WTC11 (cell line): ENCODE measurements at regions not wholly inside any gene's neighbourhood (a gene's known extent, or its start where the extent isn't known, plus 50 kb on each side); places are given as distances from the start of the nearest gene placed in this dataset.

Experiments
- ATAC-seq: fragments of 200-7000 bp; cut with Tn5 transposase; 2 replicates; pipeline ENCODE4 v1.10.0; 2021; ENCODE audit warnings: mild to moderate bottlenecking, moderate library complexity
- CTCF ChIA-PET: fragments of 300-600 bp; sonication (Branson Sonifier 250); formaldehyde crosslinking; loops from one replicate; lab custom pipeline; 2021; ENCODE audit warnings: antibody characterized with exemption; lab: Charles Lee
- POLR2A ChIA-PET: fragments of 350-600 bp; sonication (Branson Sonifier 250); formaldehyde crosslinking; loops from one replicate; lab custom pipeline; 2021; ENCODE audit warnings: antibody characterized with exemption; lab: Charles Lee
- DNase-seq: peaks from one replicate; pipeline ENCODE4 v3.0.0; 2021; ENCODE audit warnings: low spot score
- H3K27ac Mint-ChIP-seq: 2 replicates; pipeline ENCODE4 v1.8.0; 2021; ENCODE audit warnings: mixed read lengths
- H3K27me3 Mint-ChIP-seq: 2 replicates; pipeline ENCODE4 v1.8.0; 2021; ENCODE audit warnings: low read depth, mild to moderate bottlenecking, moderate library complexity, mixed read lengths
- H3K36me3 Mint-ChIP-seq: 2 replicates; pipeline ENCODE4 v1.8.0; 2021; ENCODE audit warnings: mixed read lengths
- H3K4me1 Mint-ChIP-seq: 2 replicates; pipeline ENCODE4 v1.8.0; 2022; ENCODE audit warnings: mixed read lengths
- H3K4me3 Mint-ChIP-seq: 2 replicates; pipeline ENCODE4 v1.8.0; 2021; ENCODE audit warnings: mild to moderate bottlenecking, moderate library complexity, mixed read lengths
- H3K9me3 Mint-ChIP-seq: 2 replicates; pipeline ENCODE4 v1.8.0; 2021; ENCODE audit warnings: mixed read lengths
- CTCF ChIP-seq: fragments of 200-600 bp; IDR thresholded peaks from 2 replicates; pipeline ENCODE4 v1.8.0; 2022; ENCODE audit warnings: antibody characterized with exemption
- ERG ChIP-seq: fragments of 250-450 bp; sonication (Bioruptor Pico); IDR thresholded peaks from 2 replicates; pipeline ENCODE4 v1.8.0; 2021; ENCODE audit warnings: mild to moderate bottlenecking
- ESRRA ChIP-seq: sonication (generic); formaldehyde crosslinking; IDR thresholded peaks from 2 replicates; pipeline ENCODE4 v1.8.1; 2022; ENCODE audit warnings: mild to moderate bottlenecking, missing genetic modification reagents, borderline replicate concordance
- GTF2I ChIP-seq: fragments of 250-450 bp; sonication (Bioruptor Pico); conservative IDR thresholded peaks from 2 replicates; pipeline ENCODE4 v1.4.0; 2021; ENCODE audit warnings: mild to moderate bottlenecking
- IRF2 ChIP-seq: sonication (generic); formaldehyde crosslinking; IDR thresholded peaks from 2 replicates; pipeline ENCODE4 v1.8.0; 2022; ENCODE audit warnings: low read depth, missing genetic modification reagents, borderline replicate concordance
- KAT7 ChIP-seq: sonication (generic); formaldehyde crosslinking; IDR thresholded peaks from 2 replicates; pipeline ENCODE4 v1.8.1; 2023; ENCODE audit warnings: missing genetic modification reagents, mild to moderate bottlenecking, borderline replicate concordance
- NR3C1 ChIP-seq: sonication (generic); formaldehyde crosslinking; conservative IDR thresholded peaks from 2 replicates; pipeline ENCODE4 v1.8.1; 2023; ENCODE audit warnings: low read depth, mild to moderate bottlenecking, missing genetic modification reagents
- OVOL2 ChIP-seq: fragments of 250-450 bp; sonication (Bioruptor Pico); IDR thresholded peaks from 2 replicates; pipeline ENCODE4 v1.9.0; 2021; ENCODE audit warnings: mild to moderate bottlenecking, borderline replicate concordance
- PRDM15 ChIP-seq: sonication (generic); formaldehyde crosslinking; IDR thresholded peaks from 2 replicates; pipeline ENCODE4 v1.8.0; 2022; ENCODE audit warnings: missing genetic modification reagents
- PRRX2 ChIP-seq: fragments of 250-450 bp; sonication (Bioruptor Pico); IDR thresholded peaks from 2 replicates; pipeline ENCODE4 v1.8.0; 2021; ENCODE audit warnings: mild to moderate bottlenecking
- SMAD3 ChIP-seq: sonication (generic); formaldehyde crosslinking; IDR thresholded peaks from 2 replicates; pipeline ENCODE4 v1.8.0; 2022; ENCODE audit warnings: missing genetic modification reagents, mild to moderate bottlenecking, borderline replicate concordance
- SMAD4 ChIP-seq: sonication (generic); formaldehyde crosslinking; IDR thresholded peaks from 2 replicates; pipeline ENCODE4 v1.8.0; 2022; ENCODE audit warnings: mild to moderate bottlenecking, missing genetic modification reagents
- TEAD1 ChIP-seq: sonication (generic); formaldehyde crosslinking; IDR thresholded peaks from 2 replicates; pipeline ENCODE4 v1.8.0; 2022; ENCODE audit warnings: mild to moderate bottlenecking, missing genetic modification reagents
- TEAD4 ChIP-seq: sonication (generic); formaldehyde crosslinking; IDR thresholded peaks from 2 replicates; pipeline ENCODE4 v1.8.0; 2022; ENCODE audit warnings: mild to moderate bottlenecking, missing genetic modification reagents
- ZNF121 ChIP-seq: sonication (generic); formaldehyde crosslinking; IDR thresholded peaks from 2 replicates; pipeline ENCODE4 v1.8.0; 2023; ENCODE audit warnings: missing genetic modification reagents
- ZNF232 ChIP-seq: sonication (generic); formaldehyde crosslinking; IDR thresholded peaks from 2 replicates; pipeline ENCODE4 v1.8.0; 2022; ENCODE audit warnings: mild to moderate bottlenecking, missing genetic modification reagents
- ZNF263 ChIP-seq: sonication (generic); formaldehyde crosslinking; IDR thresholded peaks from 2 replicates; pipeline ENCODE4 v1.8.1; 2022; ENCODE audit warnings: low read depth, mild to moderate bottlenecking, moderate library complexity, missing genetic modification reagents
- ZNF423 ChIP-seq: fragments of 250-450 bp; sonication (Bioruptor Pico); IDR thresholded peaks from 2 replicates; pipeline ENCODE4 v2.1.2; 2022; ENCODE audit warnings: mild to moderate bottlenecking, moderate library complexity
- TF ChIP-seq, protein P1 (sequence below): fragments of 250-450 bp; sonication (Bioruptor Pico); IDR thresholded peaks from 2 replicates; pipeline ENCODE4 v1.9.0; 2021; ENCODE audit warnings: mild to moderate bottlenecking, borderline replicate concordance
- TF ChIP-seq, protein P2 (sequence below): fragments of 250-450 bp; sonication (Bioruptor Pico); IDR thresholded peaks from 2 replicates; pipeline ENCODE4 v1.9.0; 2021; ENCODE audit warnings: mild to moderate bottlenecking
- TF ChIP-seq, protein P3 (sequence below): sonication (generic); formaldehyde crosslinking; IDR thresholded peaks from 2 replicates; pipeline ENCODE4 v1.8.0; 2022; ENCODE audit warnings: mild to moderate bottlenecking, missing genetic modification reagents
- TF ChIP-seq, protein P4 (sequence below): sonication (generic); formaldehyde crosslinking; IDR thresholded peaks from 2 replicates; pipeline ENCODE4 v1.8.0; 2022; ENCODE audit warnings: mild to moderate bottlenecking, missing genetic modification reagents

DNA sequence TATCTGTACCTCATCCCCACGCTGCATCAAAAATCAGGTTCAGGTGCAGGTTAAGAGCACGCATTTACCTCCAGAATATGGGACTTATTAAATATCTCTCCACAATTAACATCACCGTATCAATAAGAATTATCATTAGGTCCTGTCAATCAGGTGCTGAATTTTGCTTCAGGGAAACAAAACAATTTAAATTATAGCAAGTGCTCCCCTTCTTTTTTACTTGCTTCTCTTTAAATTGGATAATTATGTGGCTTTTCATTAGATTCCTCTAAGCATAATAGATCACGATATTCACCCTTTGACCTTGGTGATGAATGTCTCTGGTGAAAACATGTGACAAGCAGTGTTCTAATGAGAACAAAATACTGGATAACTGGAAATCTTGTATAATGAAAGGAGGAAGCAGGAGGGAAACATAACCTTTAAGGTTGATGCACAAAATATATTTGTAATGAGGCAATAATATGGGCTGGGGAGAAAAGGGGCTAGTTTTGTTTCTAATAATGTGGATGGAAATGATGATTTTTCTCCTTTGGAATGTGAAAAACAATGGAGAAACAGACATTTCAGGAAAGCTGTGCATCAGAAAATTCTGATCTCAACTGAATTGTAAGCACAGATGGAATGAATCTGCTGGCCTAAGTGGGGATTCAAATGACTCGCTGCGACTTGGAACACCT lies 166.9 kb downstream of the SNX10 start:
- CTCF ChIA-PET: no interaction called here

DNA sequence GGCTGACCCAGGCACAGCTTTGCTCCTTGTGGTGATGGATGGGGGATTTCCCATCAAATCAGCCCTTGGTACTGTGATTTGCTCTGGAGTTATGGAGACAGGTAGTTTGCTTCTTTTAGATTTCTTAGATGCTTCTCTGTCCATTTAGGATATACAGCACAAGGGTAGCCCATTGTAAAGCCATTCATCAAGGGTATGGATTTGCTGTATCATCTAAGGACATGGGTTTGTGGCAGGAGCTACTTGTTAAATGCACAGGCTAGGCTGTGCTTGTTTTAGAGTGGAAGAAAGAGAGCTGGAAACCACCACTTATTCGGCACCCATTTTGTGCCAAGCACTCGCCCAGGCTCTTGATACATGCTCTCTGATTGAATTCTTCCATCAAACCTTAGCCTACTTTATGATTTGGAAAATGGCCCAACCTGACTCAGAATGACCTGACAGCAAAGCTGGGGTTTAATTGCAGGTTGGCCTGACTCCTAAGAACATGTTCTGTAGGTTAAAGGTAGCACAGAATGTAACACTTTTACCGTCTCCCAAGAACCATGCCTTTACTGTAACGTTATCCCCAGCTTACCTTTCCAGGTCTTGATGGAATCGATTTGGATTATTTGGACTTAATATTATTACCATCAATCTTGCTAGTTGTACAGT lies 168.0 kb downstream of the SNX10 start:
- no peak overlapping the region for H3K4me3 Mint-ChIP-seq
- H3K9me3 Mint-ChIP-seq: no peaks in the 10 kb centered on the region
- no peak overlapping the region for H3K27ac Mint-ChIP-seq
- ATAC-seq (no peak), DNase-seq (no peak)
- H3K4me1 Mint-ChIP-seq: no peaks in the 10 kb centered on the region
- no peaks in the 10 kb centered on the region for H3K36me3 Mint-ChIP-seq
- no peaks in the 10 kb centered on the region for H3K27me3 Mint-ChIP-seq
- ChIA-PET CTCF (interaction anchor here (1.5 kb wide), 1 partner anchor 91 kb away, joined by 4 read pairs; no protein-coding TSS in a partner anchor), POLR2A (interaction anchor here (0.6 kb wide), 1 partner anchor 63 kb away, joined by 3 read pairs; no protein-coding TSS in a partner anchor)
- TF ChIP-seq TEAD4 (CRISPR knock-in tag): no peak
- no peak for TF ChIP-seq PRRX2 (CRISPR knock-in tag)
- no peak for TF ChIP-seq IRF2
- TF ChIP-seq PRDM15 (CRISPR knock-in tag): no peak
- no peak for TF ChIP-seq OVOL2 (CRISPR knock-in tag)
- no peak for TF ChIP-seq ZNF423 (CRISPR knock-in tag)
- TF ChIP-seq GTF2I (CRISPR knock-in tag): no peak
- TF ChIP-seq, protein P1, sequence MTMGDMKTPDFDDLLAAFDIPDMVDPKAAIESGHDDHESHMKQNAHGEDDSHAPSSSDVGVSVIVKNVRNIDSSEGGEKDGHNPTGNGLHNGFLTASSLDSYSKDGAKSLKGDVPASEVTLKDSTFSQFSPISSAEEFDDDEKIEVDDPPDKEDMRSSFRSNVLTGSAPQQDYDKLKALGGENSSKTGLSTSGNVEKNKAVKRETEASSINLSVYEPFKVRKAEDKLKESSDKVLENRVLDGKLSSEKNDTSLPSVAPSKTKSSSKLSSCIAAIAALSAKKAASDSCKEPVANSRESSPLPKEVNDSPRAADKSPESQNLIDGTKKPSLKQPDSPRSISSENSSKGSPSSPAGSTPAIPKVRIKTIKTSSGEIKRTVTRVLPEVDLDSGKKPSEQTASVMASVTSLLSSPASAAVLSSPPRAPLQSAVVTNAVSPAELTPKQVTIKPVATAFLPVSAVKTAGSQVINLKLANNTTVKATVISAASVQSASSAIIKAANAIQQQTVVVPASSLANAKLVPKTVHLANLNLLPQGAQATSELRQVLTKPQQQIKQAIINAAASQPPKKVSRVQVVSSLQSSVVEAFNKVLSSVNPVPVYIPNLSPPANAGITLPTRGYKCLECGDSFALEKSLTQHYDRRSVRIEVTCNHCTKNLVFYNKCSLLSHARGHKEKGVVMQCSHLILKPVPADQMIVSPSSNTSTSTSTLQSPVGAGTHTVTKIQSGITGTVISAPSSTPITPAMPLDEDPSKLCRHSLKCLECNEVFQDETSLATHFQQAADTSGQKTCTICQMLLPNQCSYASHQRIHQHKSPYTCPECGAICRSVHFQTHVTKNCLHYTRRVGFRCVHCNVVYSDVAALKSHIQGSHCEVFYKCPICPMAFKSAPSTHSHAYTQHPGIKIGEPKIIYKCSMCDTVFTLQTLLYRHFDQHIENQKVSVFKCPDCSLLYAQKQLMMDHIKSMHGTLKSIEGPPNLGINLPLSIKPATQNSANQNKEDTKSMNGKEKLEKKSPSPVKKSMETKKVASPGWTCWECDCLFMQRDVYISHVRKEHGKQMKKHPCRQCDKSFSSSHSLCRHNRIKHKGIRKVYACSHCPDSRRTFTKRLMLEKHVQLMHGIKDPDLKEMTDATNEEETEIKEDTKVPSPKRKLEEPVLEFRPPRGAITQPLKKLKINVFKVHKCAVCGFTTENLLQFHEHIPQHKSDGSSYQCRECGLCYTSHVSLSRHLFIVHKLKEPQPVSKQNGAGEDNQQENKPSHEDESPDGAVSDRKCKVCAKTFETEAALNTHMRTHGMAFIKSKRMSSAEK (CRISPR knock-in tag): no peak

More for the DNA sequence above, 166.9 kb downstream of the SNX10 start:
- POLR2A ChIA-PET: no interaction called here
- Mint-ChIP-seq H3K4me1 (no peaks in the 10 kb centered on the region), H3K27me3 (no peaks in the 10 kb centered on the region), H3K4me3 (no peak overlapping the region), H3K9me3 (no peaks in the 10 kb centered on the region), H3K27ac (no peak overlapping the region), H3K36me3 (no peaks in the 10 kb centered on the region)
- TF ChIP-seq SMAD4 (no peak), ZNF121 (CRISPR knock-in tag) (no peak), ESRRA (CRISPR knock-in tag) (no peak), ERG (CRISPR knock-in tag) (no peak), TEAD1 (no peak), CTCF (no peak), KAT7 (CRISPR knock-in tag) (no peak), NR3C1 (CRISPR knock-in tag) (no peak), SMAD3 (CRISPR knock-in tag) (no peak), ZNF263 (no peak), ZNF232 (CRISPR knock-in tag) (no peak)
- TF ChIP-seq, protein P2, sequence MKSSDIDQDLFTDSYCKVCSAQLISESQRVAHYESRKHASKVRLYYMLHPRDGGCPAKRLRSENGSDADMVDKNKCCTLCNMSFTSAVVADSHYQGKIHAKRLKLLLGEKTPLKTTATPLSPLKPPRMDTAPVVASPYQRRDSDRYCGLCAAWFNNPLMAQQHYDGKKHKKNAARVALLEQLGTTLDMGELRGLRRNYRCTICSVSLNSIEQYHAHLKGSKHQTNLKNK (CRISPR knock-in tag): no peak
- TF ChIP-seq, protein P3, sequence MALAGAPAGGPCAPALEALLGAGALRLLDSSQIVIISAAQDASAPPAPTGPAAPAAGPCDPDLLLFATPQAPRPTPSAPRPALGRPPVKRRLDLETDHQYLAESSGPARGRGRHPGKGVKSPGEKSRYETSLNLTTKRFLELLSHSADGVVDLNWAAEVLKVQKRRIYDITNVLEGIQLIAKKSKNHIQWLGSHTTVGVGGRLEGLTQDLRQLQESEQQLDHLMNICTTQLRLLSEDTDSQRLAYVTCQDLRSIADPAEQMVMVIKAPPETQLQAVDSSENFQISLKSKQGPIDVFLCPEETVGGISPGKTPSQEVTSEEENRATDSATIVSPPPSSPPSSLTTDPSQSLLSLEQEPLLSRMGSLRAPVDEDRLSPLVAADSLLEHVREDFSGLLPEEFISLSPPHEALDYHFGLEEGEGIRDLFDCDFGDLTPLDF (CRISPR knock-in tag): no peak
- TF ChIP-seq, protein P4, sequence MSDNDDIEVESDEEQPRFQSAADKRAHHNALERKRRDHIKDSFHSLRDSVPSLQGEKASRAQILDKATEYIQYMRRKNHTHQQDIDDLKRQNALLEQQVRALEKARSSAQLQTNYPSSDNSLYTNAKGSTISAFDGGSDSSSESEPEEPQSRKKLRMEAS (CRISPR knock-in tag): no peak
- no peak for DNase-seq
- ATAC-seq: no peak
